Fibroblast of lung (primary cell): ENCODE measurements at regions not wholly inside any gene's neighbourhood (a gene's known extent, or its start where the extent isn't known, plus 50 kb on each side); places are given as distances from the start of the nearest gene placed in this dataset.

Experiments used
- DNase-seq, 2 donors: peaks; one replicate each; pipeline versions ENCODE4 v3.0.0 to v3.0.0-alpha.2; 2010; ENCODE audit warnings: low read depth in 2 of 2
- H2AFZ ChIP-seq: 2 replicates; pipeline ENCODE4 v1.5.1; 2012; ENCODE audit warnings: low read length, control low read depth, inconsistent platforms
- H3K27ac ChIP-seq: 2 replicates; pipeline ENCODE4 v1.5.1; 2011; ENCODE audit warnings: low read length, control low read depth; ENCODE audit not compliant: insufficient read depth
- H3K27me3 ChIP-seq: 2 replicates; pipeline ENCODE4 v1.5.1; 2011; ENCODE audit warnings: mild to moderate bottlenecking, low read length; ENCODE audit not compliant: control insufficient read depth, insufficient read depth
- H3K36me3 ChIP-seq: 2 replicates; pipeline ENCODE4 v1.5.1; 2011; ENCODE audit warnings: low read length; ENCODE audit not compliant: control insufficient read depth, insufficient read depth
- H3K4me1 ChIP-seq: 2 replicates; pipeline ENCODE4 v1.5.1; 2011; ENCODE audit warnings: low read length; ENCODE audit not compliant: control insufficient read depth, insufficient read depth; ENCODE audit errors: extremely low read depth
- H3K4me2 ChIP-seq: 2 replicates; pipeline ENCODE4 v1.5.1; 2011; ENCODE audit warnings: low read length, control low read depth; ENCODE audit not compliant: insufficient read depth; ENCODE audit errors: extremely low read depth
- H3K4me3 ChIP-seq, 4 experiments: fragments of 200-600 bp in 1 of 4; sonication (generic) in 1 of 4; replicated peaks in 1 of 4; 2 replicates each; pipeline ENCODE4 v1.5.1; 2011 to 2016; ENCODE audit warnings: low read length in 4 of 4, low read depth in 3 of 4, mild to moderate bottlenecking in 3 of 4, control low read depth in 2 of 4, inconsistent platforms in 1 of 4, mixed read lengths in 1 of 4; ENCODE audit not compliant: insufficient read depth in 1 of 4; ENCODE audit errors: control extremely low read depth in 1 of 4
- H3K79me2 ChIP-seq: 2 replicates; pipeline ENCODE4 v1.5.1; 2012; ENCODE audit warnings: mild to moderate bottlenecking, low read length, inconsistent platforms; ENCODE audit not compliant: control insufficient read depth, insufficient read depth
- H3K9ac ChIP-seq: 2 replicates; pipeline ENCODE4 v1.5.1; 2011; ENCODE audit warnings: mild to moderate bottlenecking, low read length, control low read depth; ENCODE audit not compliant: insufficient read depth
- H3K9me3 ChIP-seq: 2 replicates; pipeline ENCODE4 v1.5.1; 2012; ENCODE audit warnings: low read depth, low read length; ENCODE audit not compliant: control insufficient read depth, insufficient read depth
- H4K20me1 ChIP-seq: 2 replicates; pipeline ENCODE4 v1.5.1; 2011; ENCODE audit warnings: low read length; ENCODE audit not compliant: control insufficient read depth, insufficient read depth; ENCODE audit errors: extremely low read depth
- EZH2 ChIP-seq: IDR thresholded peaks from 2 replicates; pipeline ENCODE4 v1.5.1; 2012; ENCODE audit warnings: low read length, control low read depth, mild to moderate bottlenecking; ENCODE audit errors: missing control alignments
- TF ChIP-seq, protein P1 (sequence below), 2 donors: IDR thresholded peaks in 1 of 2; conservative IDR thresholded peaks in 1 of 2; 1 replicate in 1 of 2; 2 replicates in 1 of 2; pipeline ENCODE4 v1.5.1; 2011 to 2012; ENCODE audit warnings: low read length in 2 of 2, control low read depth in 1 of 2, inconsistent platforms in 1 of 2, low read depth in 1 of 2, mild to moderate bottlenecking in 1 of 2

DNA sequence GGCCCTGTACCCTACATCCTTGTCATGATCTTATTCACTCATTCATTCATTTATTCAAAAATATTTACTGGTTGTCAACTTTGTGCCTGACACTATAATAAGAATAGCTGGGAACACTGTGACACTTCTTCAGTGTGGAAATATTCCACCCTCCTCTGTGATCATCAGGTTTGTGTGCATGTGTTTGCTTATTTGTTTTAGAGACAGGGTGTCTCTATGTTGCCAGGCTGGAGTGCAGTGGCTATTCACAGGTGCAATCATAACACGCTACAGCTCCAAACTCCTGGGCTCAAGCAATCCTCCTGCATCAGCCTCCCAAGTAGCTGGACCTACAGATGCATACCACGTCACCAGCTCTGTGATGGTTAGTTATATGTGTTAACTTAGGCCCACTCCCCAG lies 50.0 kb upstream of the PLCL2 start:
- H3K9ac ChIP-seq, result no peak overlapping the region
- DNase-seq, result no peak
- H3K27me3 ChIP-seq, result no peaks in the 10 kb centered on the region
- H4K20me1 ChIP-seq, result no peaks in the 10 kb centered on the region
- no peak overlapping the region for H3K4me3 ChIP-seq
- H3K4me1 ChIP-seq, result no peaks in the 10 kb centered on the region
- no peaks in the 10 kb centered on the region for H3K36me3 ChIP-seq
- TF ChIP-seq EZH2, result no peak
- TF ChIP-seq, protein P1, sequence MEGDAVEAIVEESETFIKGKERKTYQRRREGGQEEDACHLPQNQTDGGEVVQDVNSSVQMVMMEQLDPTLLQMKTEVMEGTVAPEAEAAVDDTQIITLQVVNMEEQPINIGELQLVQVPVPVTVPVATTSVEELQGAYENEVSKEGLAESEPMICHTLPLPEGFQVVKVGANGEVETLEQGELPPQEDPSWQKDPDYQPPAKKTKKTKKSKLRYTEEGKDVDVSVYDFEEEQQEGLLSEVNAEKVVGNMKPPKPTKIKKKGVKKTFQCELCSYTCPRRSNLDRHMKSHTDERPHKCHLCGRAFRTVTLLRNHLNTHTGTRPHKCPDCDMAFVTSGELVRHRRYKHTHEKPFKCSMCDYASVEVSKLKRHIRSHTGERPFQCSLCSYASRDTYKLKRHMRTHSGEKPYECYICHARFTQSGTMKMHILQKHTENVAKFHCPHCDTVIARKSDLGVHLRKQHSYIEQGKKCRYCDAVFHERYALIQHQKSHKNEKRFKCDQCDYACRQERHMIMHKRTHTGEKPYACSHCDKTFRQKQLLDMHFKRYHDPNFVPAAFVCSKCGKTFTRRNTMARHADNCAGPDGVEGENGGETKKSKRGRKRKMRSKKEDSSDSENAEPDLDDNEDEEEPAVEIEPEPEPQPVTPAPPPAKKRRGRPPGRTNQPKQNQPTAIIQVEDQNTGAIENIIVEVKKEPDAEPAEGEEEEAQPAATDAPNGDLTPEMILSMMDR (conservative IDR thresholded peaks at IDR 0.05 in 1 of 2, IDR thresholded peaks at IDR 0.05 in 1 of 2; ENCODE audit: low read depth in 1 of 2, low read length in 2 of 2), result no peak
- H3K79me2 ChIP-seq, result no peaks in the 10 kb centered on the region
- no peaks in the 10 kb centered on the region for H3K9me3 ChIP-seq
- H3K27ac ChIP-seq, result no peak overlapping the region
- H2AFZ ChIP-seq, result no peak overlapping the region
- no peak overlapping the region for H3K4me2 ChIP-seq
